ENCODE measurements at regions not wholly inside any gene's neighbourhood (a gene's known extent, or its start where the extent isn't known, plus 50 kb on each side); places are given as distances from the start of the nearest gene placed in this dataset.

- Histone ChIP-seq H3K27me3 (ENCODE audit: control insufficient read depth, insufficient read depth, low read length) (no peaks in the 10 kb centered on the region), H3K9me3 (ENCODE audit: control insufficient read depth, insufficient read depth, low read depth, low read length) (no peaks in the 10 kb centered on the region), H3K9ac (ENCODE audit: low read length) (no peak overlapping the region), H3K36me3 (ENCODE audit: control insufficient read depth, insufficient read depth, low read length) (no peaks in the 10 kb centered on the region), H3K27ac (ENCODE audit: low read depth, low read length) (no peak overlapping the region), H3K4me1 (ENCODE audit: control insufficient read depth, insufficient read depth, low read length) (peaks cover 11% of the 10 kb centered on the region), H3K4me3 (ENCODE audit: low read depth, low read length) (no peak overlapping the region)
Measured at GRCh38 chr9:107756091-107756490, 266.5 kb upstream of the KLF4 start.

GRCh38 chr9:107755246-107755645 is 265.7 kb upstream of the KLF4 start:
- peaks cover 20% of the 10 kb centered on the region for H3K4me1 ChIP-seq (ENCODE audit: control insufficient read depth, insufficient read depth, low read length)
- no peaks in the 10 kb centered on the region for H3K9me3 ChIP-seq (ENCODE audit: control insufficient read depth, insufficient read depth, low read depth, low read length)
- no peaks in the 10 kb centered on the region for H3K36me3 ChIP-seq (ENCODE audit: control insufficient read depth, insufficient read depth, low read length)
- no peak overlapping the region for H3K27ac ChIP-seq (ENCODE audit: low read depth, low read length)
- no peak overlapping the region for H3K9ac ChIP-seq (ENCODE audit: low read length)
- H3K4me3 ChIP-seq (ENCODE audit: low read depth, low read length) = no peak overlapping the region
- no peaks in the 10 kb centered on the region for H3K27me3 ChIP-seq (ENCODE audit: control insufficient read depth, insufficient read depth, low read length)

- H3K27ac ChIP-seq (ENCODE audit: low read depth, low read length) = 0 out of 2 replicates have a peak overlapping the region, but pooled peaks have one; percentile 29
Measured at GRCh38 chr9:107751567-107752210, 262.1 kb upstream of the KLF4 start.

GRCh38 chr9:107750741-107751566 is 261.4 kb upstream of the KLF4 start:
- peaks cover 28% of the 10 kb centered on the region for H3K4me1 ChIP-seq (ENCODE audit: control insufficient read depth, insufficient read depth, low read length)
- H3K27me3 ChIP-seq (ENCODE audit: control insufficient read depth, insufficient read depth, low read length) = no peaks in the 10 kb centered on the region
- H3K9me3 ChIP-seq (ENCODE audit: control insufficient read depth, insufficient read depth, low read depth, low read length) = no peaks in the 10 kb centered on the region
- no peaks in the 10 kb centered on the region for H3K36me3 ChIP-seq (ENCODE audit: control insufficient read depth, insufficient read depth, low read length)
- H3K4me3 ChIP-seq (ENCODE audit: low read depth, low read length) = no peak overlapping the region
- H3K9ac ChIP-seq (ENCODE audit: low read length) = peak overlapping the region; percentile 32
- peak overlapping the region; percentile 9; the same call in 1 of the 2 replicates for H3K27ac ChIP-seq (ENCODE audit: low read depth, low read length)

More at GRCh38 chr9:107751567-107752210, 262.1 kb upstream of the KLF4 start:
- no peaks in the 10 kb centered on the region for H3K36me3 ChIP-seq (ENCODE audit: control insufficient read depth, insufficient read depth, low read length)
- peaks cover 28% of the 10 kb centered on the region for H3K4me1 ChIP-seq (ENCODE audit: control insufficient read depth, insufficient read depth, low read length)
- no peaks in the 10 kb centered on the region for H3K27me3 ChIP-seq (ENCODE audit: control insufficient read depth, insufficient read depth, low read length)
- H3K9ac ChIP-seq (ENCODE audit: low read length) = peak overlapping the region; percentile 3
- H3K4me3 ChIP-seq (ENCODE audit: low read depth, low read length) = no peak overlapping the region
- H3K9me3 ChIP-seq (ENCODE audit: control insufficient read depth, insufficient read depth, low read depth, low read length) = no peaks in the 10 kb centered on the region

GRCh38 chr9:107749787-107750444 is 260.3 kb upstream of the KLF4 start:
- H3K4me3 ChIP-seq (ENCODE audit: low read depth, low read length) = no peak overlapping the region
- no peak overlapping the region for H3K9ac ChIP-seq (ENCODE audit: low read length)
- H3K36me3 ChIP-seq (ENCODE audit: control insufficient read depth, insufficient read depth, low read length) = no peaks in the 10 kb centered on the region
- H3K27ac ChIP-seq (ENCODE audit: low read depth, low read length) = 0 out of 2 replicates have a peak overlapping the region, but pooled peaks have one; percentile 9
- no peaks in the 10 kb centered on the region for H3K27me3 ChIP-seq (ENCODE audit: control insufficient read depth, insufficient read depth, low read length)
- peaks cover 28% of the 10 kb centered on the region for H3K4me1 ChIP-seq (ENCODE audit: control insufficient read depth, insufficient read depth, low read length)
- H3K9me3 ChIP-seq (ENCODE audit: control insufficient read depth, insufficient read depth, low read depth, low read length) = no peaks in the 10 kb centered on the region

- Histone ChIP-seq H3K9ac (ENCODE audit: low read length) (no peak overlapping the region), H3K9me3 (ENCODE audit: control insufficient read depth, insufficient read depth, low read depth, low read length) (no peaks in the 10 kb centered on the region), H3K4me1 (ENCODE audit: control insufficient read depth, insufficient read depth, low read length) (peaks cover 5% of the 10 kb centered on the region), H3K27me3 (ENCODE audit: control insufficient read depth, insufficient read depth, low read length) (no peaks in the 10 kb centered on the region), H3K27ac (ENCODE audit: low read depth, low read length) (no peak overlapping the region), H3K36me3 (ENCODE audit: control insufficient read depth, insufficient read depth, low read length) (no peaks in the 10 kb centered on the region), H3K4me3 (ENCODE audit: low read depth, low read length) (no peak overlapping the region)
Measured at GRCh38 chr9:107744873-107745272, 255.3 kb upstream of the KLF4 start.

GRCh38 chr9:107742531-107743309 is 253.2 kb upstream of the KLF4 start:
- Histone ChIP-seq H3K9me3 (ENCODE audit: control insufficient read depth, insufficient read depth, low read depth, low read length) (no peaks in the 10 kb centered on the region), H3K4me3 (ENCODE audit: low read depth, low read length) (no peak overlapping the region), H3K9ac (ENCODE audit: low read length) (no peak overlapping the region), H3K27me3 (ENCODE audit: control insufficient read depth, insufficient read depth, low read length) (no peaks in the 10 kb centered on the region), H3K4me1 (ENCODE audit: control insufficient read depth, insufficient read depth, low read length) (no peaks in the 10 kb centered on the region), H3K36me3 (ENCODE audit: control insufficient read depth, insufficient read depth, low read length) (no peaks in the 10 kb centered on the region), H3K27ac (ENCODE audit: low read depth, low read length) (no peak overlapping the region)

- no peak overlapping the region for H3K9ac ChIP-seq (ENCODE audit: low read length)
- no peak overlapping the region for H3K27ac ChIP-seq (ENCODE audit: low read depth, low read length)
- no peaks in the 10 kb centered on the region for H3K4me1 ChIP-seq (ENCODE audit: control insufficient read depth, insufficient read depth, low read length)
- H3K4me3 ChIP-seq (ENCODE audit: low read depth, low read length) = no peak overlapping the region
- H3K27me3 ChIP-seq (ENCODE audit: control insufficient read depth, insufficient read depth, low read length) = no peaks in the 10 kb centered on the region
- no peaks in the 10 kb centered on the region for H3K9me3 ChIP-seq (ENCODE audit: control insufficient read depth, insufficient read depth, low read depth, low read length)
- H3K36me3 ChIP-seq (ENCODE audit: control insufficient read depth, insufficient read depth, low read length) = no peaks in the 10 kb centered on the region
Measured at GRCh38 chr9:107740088-107740980, 250.8 kb upstream of the KLF4 start.

- Histone ChIP-seq H3K9ac (ENCODE audit: low read length) (no peak overlapping the region), H3K4me1 (ENCODE audit: control insufficient read depth, insufficient read depth, low read length) (no peaks in the 10 kb centered on the region), H3K27ac (ENCODE audit: low read depth, low read length) (no peak overlapping the region), H3K9me3 (ENCODE audit: control insufficient read depth, insufficient read depth, low read depth, low read length) (no peaks in the 10 kb centered on the region), H3K4me3 (ENCODE audit: low read depth, low read length) (no peak overlapping the region), H3K36me3 (ENCODE audit: control insufficient read depth, insufficient read depth, low read length) (no peaks in the 10 kb centered on the region), H3K27me3 (ENCODE audit: control insufficient read depth, insufficient read depth, low read length) (no peaks in the 10 kb centered on the region)
Measured at GRCh38 chr9:107739601-107740082, 250.1 kb upstream of the KLF4 start.

- Histone ChIP-seq H3K9me3 (ENCODE audit: control insufficient read depth, insufficient read depth, low read depth, low read length) (no peaks in the 10 kb centered on the region), H3K4me1 (ENCODE audit: control insufficient read depth, insufficient read depth, low read length) (no peaks in the 10 kb centered on the region), H3K4me3 (ENCODE audit: low read depth, low read length) (no peak overlapping the region), H3K36me3 (ENCODE audit: control insufficient read depth, insufficient read depth, low read length) (no peaks in the 10 kb centered on the region), H3K27ac (ENCODE audit: low read depth, low read length) (no peak overlapping the region), H3K27me3 (ENCODE audit: control insufficient read depth, insufficient read depth, low read length) (no peaks in the 10 kb centered on the region), H3K9ac (ENCODE audit: low read length) (no peak overlapping the region)
Measured at GRCh38 chr9:107738789-107739188, 249.2 kb upstream of the KLF4 start.

Data from HUES6 (cell line).